H1 (cell line): ENCODE measurements at regions not wholly inside any gene's neighbourhood (a gene's known extent, or its start where the extent isn't known, plus 50 kb on each side); places are given as distances from the start of the nearest gene placed in this dataset.

Experiments
- CTCF ChIA-PET: fragments of 300-600 bp; sonication (Branson Sonifier 250); formaldehyde crosslinking; loops from one replicate; lab custom pipeline; 2021; ENCODE audit not compliant: partially characterized antibody; lab: Charles Lee
- POLR2A ChIA-PET: fragments of 300-600 bp; sonication (Branson Sonifier 250); formaldehyde crosslinking; loops from one replicate; lab custom pipeline; 2021; ENCODE audit warnings: inconsistent platforms; ENCODE audit not compliant: partially characterized antibody; lab: Charles Lee
- DNase-seq, 2 experiments: peaks; one replicate each; pipeline versions ENCODE4 v3.0.0 to v3.0.0-alpha.2; 2010 to 2022; ENCODE audit warnings: low spot score in 2 of 2, low read depth in 1 of 2, mixed read lengths in 1 of 2
- FAIRE-seq: peaks from 2 replicates; lab custom pipeline; 2011; peaks lifted over from hg19 to GRCh38; lab: Jason Lieb, UNC
- H2AFZ ChIP-seq: 2 replicates; pipeline ENCODE4 v1.8.1; 2012; ENCODE audit warnings: low read length, inconsistent platforms
- H2AK5ac ChIP-seq: 2 replicates; pipeline ENCODE4 v1.6.1; 2013; ENCODE audit warnings: low read depth, low read length
- H2BK120ac ChIP-seq: replicated peaks from 2 replicates; pipeline ENCODE3; 2013; ENCODE audit warnings: low read depth, low read length, inconsistent platforms
- H2BK12ac ChIP-seq: 2 replicates; pipeline ENCODE4 v1.6.1; 2013; ENCODE audit warnings: low read depth, low read length
- H2BK15ac ChIP-seq: 2 replicates; pipeline ENCODE4 v1.6.1; 2013; ENCODE audit warnings: low read length
- H2BK20ac ChIP-seq: 2 replicates; pipeline ENCODE4 v1.6.1; 2013; ENCODE audit warnings: low read length
- H2BK5ac ChIP-seq: 2 replicates; pipeline ENCODE4 v1.6.1; 2013; ENCODE audit warnings: low read depth, low read length
- H3K14ac ChIP-seq: 2 replicates; pipeline ENCODE4 v1.6.1; 2013; ENCODE audit warnings: inconsistent platforms; ENCODE audit not compliant: insufficient read length
- H3K18ac ChIP-seq: 2 replicates; pipeline ENCODE4 v1.6.1; 2013; ENCODE audit warnings: low read length; ENCODE audit errors: extremely low read depth
- H3K23ac ChIP-seq: 2 replicates; pipeline ENCODE4 v1.6.1; 2013; ENCODE audit warnings: inconsistent platforms; ENCODE audit not compliant: insufficient read length
- H3K23me2 ChIP-seq: 2 replicates; pipeline ENCODE4 v1.6.1; 2013; ENCODE audit warnings: low read depth, low read length
- H3K27ac ChIP-seq: 2 replicates; pipeline ENCODE4 v1.6.1; 2011; ENCODE audit warnings: low read depth, low read length, inconsistent platforms
- H3K27me3 ChIP-seq, 4 experiments: replicated peaks in 1 of 4; 1 replicate in 1 of 4; 2 replicates in 3 of 4; pipeline versions ENCODE4 v1.6.1 to v1.8.1; 2011 to 2013; ENCODE audit warnings: low read length in 3 of 4, mild to moderate bottlenecking in 3 of 4, inconsistent platforms in 2 of 4, mixed read lengths in 2 of 4, moderate library complexity in 1 of 4; ENCODE audit not compliant: control insufficient read depth in 3 of 4, insufficient read depth in 3 of 4; ENCODE audit errors: extremely low read depth in 1 of 4
- H3K36me3 ChIP-seq, 4 experiments: 2 replicates each; pipeline versions ENCODE4 v1.6.1 to v1.8.1; 2011 to 2013; ENCODE audit warnings: mild to moderate bottlenecking in 4 of 4, low read length in 3 of 4, moderate library complexity in 2 of 4, control low read depth in 1 of 4, inconsistent platforms in 1 of 4; ENCODE audit not compliant: insufficient read depth in 4 of 4, control insufficient read depth in 2 of 4
- H3K4ac ChIP-seq: replicated peaks from 2 replicates; pipeline ENCODE3; 2013; ENCODE audit warnings: low read length, low read depth, mixed read lengths, inconsistent platforms; ENCODE audit not compliant: insufficient read length
- H3K4me1 ChIP-seq, 4 experiments: replicated peaks in 1 of 4; 1 replicate in 1 of 4; 2 replicates in 3 of 4; pipeline versions ENCODE4 v1.6.1 to v1.8.1; 2011 to 2013; ENCODE audit warnings: low read length in 3 of 4, inconsistent platforms in 2 of 4, mixed read lengths in 1 of 4; ENCODE audit not compliant: insufficient read depth in 4 of 4, control insufficient read depth in 3 of 4
- H3K4me2 ChIP-seq, 2 experiments: 2 replicates each; pipeline versions ENCODE4 v1.6.1 to v1.8.1; 2011 to 2013; ENCODE audit warnings: low read depth in 2 of 2, low read length in 2 of 2, control low read depth in 1 of 2, inconsistent platforms in 1 of 2, mild to moderate bottlenecking in 1 of 2; ENCODE audit not compliant: insufficient read depth in 1 of 2
- H3K4me3 ChIP-seq, 4 experiments: fragments of 200-600, 300-600 bp in 1 of 4; sonication (generic), shearing (Covaris generic), sonication (Bioruptor Twin) in 1 of 4; 2 replicates each; pipeline versions ENCODE4 v1.5.1 to v1.8.1; 2011 to 2016; ENCODE audit warnings: low read length in 4 of 4, low read depth in 3 of 4, control low read depth in 2 of 4, inconsistent platforms in 2 of 4, mild to moderate bottlenecking in 2 of 4, mixed read lengths in 1 of 4, moderate library complexity in 1 of 4; ENCODE audit not compliant: insufficient read depth in 2 of 4; ENCODE audit errors: extremely low read depth in 1 of 4
- H3K56ac ChIP-seq: replicated peaks from 2 replicates; pipeline ENCODE3; 2013; ENCODE audit warnings: low read depth, mild to moderate bottlenecking, mixed read lengths, low read length, inconsistent platforms; ENCODE audit not compliant: insufficient read length
- H3K79me1 ChIP-seq: 2 replicates; pipeline ENCODE4 v1.6.1; 2013; ENCODE audit warnings: low read depth, low read length, control low read depth
- H3K79me2 ChIP-seq, 2 experiments: 2 replicates each; pipeline versions ENCODE4 v1.6.1 to v1.8.1; 2012 to 2013; ENCODE audit warnings: low read length in 2 of 2, mild to moderate bottlenecking in 2 of 2, inconsistent platforms in 1 of 2; ENCODE audit not compliant: insufficient read depth in 2 of 2, control insufficient read depth in 1 of 2
- H3K9ac ChIP-seq, 4 experiments: replicated peaks in 1 of 4; 1 replicate in 1 of 4; 2 replicates in 3 of 4; pipeline versions ENCODE4 v1.6.1 to v1.8.1; 2011 to 2013; ENCODE audit warnings: low read depth in 3 of 4, low read length in 3 of 4, control low read depth in 2 of 4, mild to moderate bottlenecking in 2 of 4, moderate library complexity in 2 of 4, inconsistent platforms in 1 of 4; ENCODE audit errors: extremely low read depth in 1 of 4
- H3K9me3 ChIP-seq, 2 experiments: 2 replicates each; pipeline versions ENCODE4 v1.6.1 to v1.8.1; 2012 to 2013; ENCODE audit warnings: mild to moderate bottlenecking in 2 of 2, moderate library complexity in 2 of 2, control low read depth in 1 of 2, inconsistent platforms in 1 of 2, low read depth in 1 of 2, low read length in 1 of 2, mixed read lengths in 1 of 2; ENCODE audit not compliant: insufficient read depth in 2 of 2
- H4K20me1 ChIP-seq, 2 experiments: replicated peaks in 1 of 2; 2 replicates each; pipeline versions ENCODE3 to v1.8.1; 2011 to 2013; ENCODE audit warnings: inconsistent platforms in 2 of 2, low read length in 2 of 2, mild to moderate bottlenecking in 1 of 2; ENCODE audit not compliant: insufficient read depth in 2 of 2, control insufficient read depth in 1 of 2
- H4K5ac ChIP-seq: 2 replicates; pipeline ENCODE4 v1.6.1; 2013; ENCODE audit warnings: low read length, low read depth, mixed read lengths, inconsistent platforms; ENCODE audit not compliant: insufficient read length
- H4K8ac ChIP-seq: 2 replicates; pipeline ENCODE4 v1.8.0; 2013; ENCODE audit warnings: mild to moderate bottlenecking, moderate library complexity, low read length, inconsistent platforms; ENCODE audit not compliant: insufficient read depth; ENCODE audit errors: extremely low read depth
- H4K91ac ChIP-seq: replicated peaks from 2 replicates; pipeline ENCODE3; 2013; ENCODE audit warnings: low read length, mixed read lengths, inconsistent platforms; ENCODE audit not compliant: insufficient read length
- SUZ12 ChIP-seq: fragments of 200-600 bp; sonication (generic); IDR thresholded peaks from 2 replicates; pipeline ENCODE4 v1.6.1; 2012; ENCODE audit warnings: mild to moderate bottlenecking, inconsistent platforms, low read length, moderate library complexity, mixed read lengths
- WGBS, 2 experiments: shearing (Covaris generic) in 1 of 2; methylation state at CpG; one replicate each; pipeline versions ENCODE4 v1.1.6 to v1.1.7; 2013 to 2015; ENCODE audit warnings: low lambda C conversion rate in 2 of 2, mixed read lengths in 2 of 2, inconsistent platforms in 1 of 2, low coverage in 1 of 2, missing lambda C conversion rate in 1 of 2; ENCODE audit not compliant: insufficient replicate concordance in 2 of 2, insufficient coverage in 1 of 2, insufficient read length in 1 of 2; ENCODE audit errors: extremely low coverage in 1 of 2, missing lambda C conversion rate in 1 of 2; 5-methylcytosine and 5-hydroxymethylcytosine counted together
- TF ChIP-seq, protein P1 (sequence below): IDR thresholded peaks from 2 replicates; pipeline ENCODE4 v1.6.1; 2011; ENCODE audit warnings: low read length, improper control_type of control experiment
- TF ChIP-seq, protein P2 (sequence below): IDR thresholded peaks from 2 replicates; pipeline ENCODE4 v1.6.1; 2011; ENCODE audit warnings: low read depth, mild to moderate bottlenecking, low read length; ENCODE audit not compliant: insufficient read depth

DNA sequence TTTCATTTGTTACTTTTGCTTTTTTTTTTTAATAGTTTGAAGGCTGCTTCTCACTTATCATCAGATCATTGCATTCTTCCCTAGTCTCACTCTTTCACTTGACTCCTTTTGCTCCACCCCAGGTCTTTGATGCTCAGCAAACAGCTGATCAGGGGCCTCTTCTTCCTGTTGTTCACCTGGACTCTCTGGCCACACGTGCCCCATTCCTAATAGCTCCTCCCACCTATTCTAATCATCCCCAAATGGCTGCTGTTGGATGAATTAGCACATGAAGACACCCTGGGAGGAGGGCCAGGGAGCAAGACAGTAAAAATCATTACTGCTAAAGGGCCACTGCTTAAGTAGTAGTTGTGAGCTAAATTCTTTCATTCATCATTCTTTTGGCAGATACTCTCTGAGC, 119.5 kb downstream of the MAB21L3 start:
- 0 out of 7 replicates have a peak, but pooled peaks cover 0 to 2% (median 0%) of the 10 kb centered on the region in 4 experiments for H3K27me3 ChIP-seq
- no peak for FAIRE-seq
- no peak overlapping the region for H2BK5ac ChIP-seq
- TF ChIP-seq, protein P1, sequence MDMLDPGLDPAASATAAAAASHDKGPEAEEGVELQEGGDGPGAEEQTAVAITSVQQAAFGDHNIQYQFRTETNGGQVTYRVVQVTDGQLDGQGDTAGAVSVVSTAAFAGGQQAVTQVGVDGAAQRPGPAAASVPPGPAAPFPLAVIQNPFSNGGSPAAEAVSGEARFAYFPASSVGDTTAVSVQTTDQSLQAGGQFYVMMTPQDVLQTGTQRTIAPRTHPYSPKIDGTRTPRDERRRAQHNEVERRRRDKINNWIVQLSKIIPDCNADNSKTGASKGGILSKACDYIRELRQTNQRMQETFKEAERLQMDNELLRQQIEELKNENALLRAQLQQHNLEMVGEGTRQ: 0 out of 2 replicates have a peak, but pooled peaks have one; percentile 36
- TF ChIP-seq, protein P2, sequence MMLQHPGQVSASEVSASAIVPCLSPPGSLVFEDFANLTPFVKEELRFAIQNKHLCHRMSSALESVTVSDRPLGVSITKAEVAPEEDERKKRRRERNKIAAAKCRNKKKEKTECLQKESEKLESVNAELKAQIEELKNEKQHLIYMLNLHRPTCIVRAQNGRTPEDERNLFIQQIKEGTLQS: no peak
- no peak for TF ChIP-seq SUZ12
- no peak overlapping the region for H3K23ac ChIP-seq
- H3K36me3 ChIP-seq: no peaks in the 10 kb centered on the region
- H3K4me2 ChIP-seq: no peak overlapping the region
- H3K4me1 ChIP-seq: peaks cover 0 to 2% (median 0%) of the 10 kb centered on the region in 4 experiments; a peak in 1 of 7 replicates
- CTCF ChIA-PET: interaction anchor here (0.7 to 1.4 kb wide), 4 partner anchors 27 to 115 kb away, joined by 3 to 5 read pairs (median 4); no protein-coding TSS in a partner anchor
- H2BK15ac ChIP-seq: no peak overlapping the region
- H2AK5ac ChIP-seq: no peak overlapping the region
- no peak overlapping the region for H3K56ac ChIP-seq
- H4K91ac ChIP-seq: no peak overlapping the region
- POLR2A ChIA-PET: no interaction called here
- H3K9me3 ChIP-seq: no peaks in the 10 kb centered on the region
- no peak overlapping the region for H4K8ac ChIP-seq
- no peak overlapping the region for H3K9ac ChIP-seq
- H2BK20ac ChIP-seq: no peak overlapping the region
- no peak overlapping the region for H2BK12ac ChIP-seq
- H3K14ac ChIP-seq: no peak overlapping the region
- H3K4me3 ChIP-seq: no peak overlapping the region
- no peaks in the 10 kb centered on the region for H3K79me2 ChIP-seq
- no peaks in the 10 kb centered on the region for H3K23me2 ChIP-seq
- no peak overlapping the region for H3K18ac ChIP-seq
- no peak overlapping the region for H2BK120ac ChIP-seq
- H3K79me1 ChIP-seq: no peaks in the 10 kb centered on the region
- H2AFZ ChIP-seq: no peak overlapping the region
- no peak overlapping the region for H3K4ac ChIP-seq
- no peaks in the 10 kb centered on the region for H4K20me1 ChIP-seq
- 6% methylated on average over 1 of the region's 1 CpG; no CpG with 5 or more reads in 1 of the 2 experiments for WGBS, 2 experiments
- no peak overlapping the region for H3K27ac ChIP-seq
- no peak overlapping the region for H4K5ac ChIP-seq
- no peak for DNase-seq
